ENCODE measurements at regions not wholly inside any gene's neighbourhood (a gene's known extent, or its start where the extent isn't known, plus 50 kb on each side); places are given as distances from the start of the nearest gene placed in this dataset.

DNA sequence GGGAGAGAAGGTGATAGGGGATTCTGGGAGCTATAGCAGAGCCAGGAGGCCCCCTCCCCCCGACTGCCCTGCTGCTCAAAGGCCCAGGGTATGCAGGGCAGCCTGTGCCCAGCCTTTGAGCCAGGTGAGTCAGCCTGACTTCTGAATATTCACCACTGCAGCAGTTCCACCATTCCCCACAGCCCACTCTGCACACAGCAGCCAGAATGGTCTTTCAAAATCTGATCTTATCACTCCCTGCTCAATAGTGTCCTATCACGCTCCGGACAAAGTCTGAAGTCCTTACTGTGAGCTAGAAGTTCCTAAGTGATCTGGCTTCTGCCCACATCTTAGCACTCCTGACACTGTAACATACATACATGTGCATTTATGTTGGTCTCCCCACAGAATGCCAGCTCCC is 111.7 kb downstream of the BUD13 start:
- TF ChIP-seq POLR2AphosphoS2 (conservative IDR thresholded peaks at IDR 0.05; ENCODE audit: low read length) (no peak), POLR2A (IDR thresholded peaks at IDR 0.05; ENCODE audit: low read length) (no peak), RCOR1 (IDR thresholded peaks at IDR 0.05; ENCODE audit: low read depth, low read length) (no peak), SMC3 (IDR thresholded peaks at IDR 0.05) (no peak), EP300 (IDR thresholded peaks at IDR 0.05) (no peak), CBX2 (IDR thresholded peaks at IDR 0.05; ENCODE audit: borderline replicate concordance, low read depth) (no peak), MAZ (IDR thresholded peaks at IDR 0.05; ENCODE audit: borderline replicate concordance, low read depth, low read length) (no peak)
- TF ChIP-seq, protein P1, sequence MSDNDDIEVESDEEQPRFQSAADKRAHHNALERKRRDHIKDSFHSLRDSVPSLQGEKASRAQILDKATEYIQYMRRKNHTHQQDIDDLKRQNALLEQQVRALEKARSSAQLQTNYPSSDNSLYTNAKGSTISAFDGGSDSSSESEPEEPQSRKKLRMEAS (IDR thresholded peaks at IDR 0.05) = no peak
- TF ChIP-seq, protein P2, sequence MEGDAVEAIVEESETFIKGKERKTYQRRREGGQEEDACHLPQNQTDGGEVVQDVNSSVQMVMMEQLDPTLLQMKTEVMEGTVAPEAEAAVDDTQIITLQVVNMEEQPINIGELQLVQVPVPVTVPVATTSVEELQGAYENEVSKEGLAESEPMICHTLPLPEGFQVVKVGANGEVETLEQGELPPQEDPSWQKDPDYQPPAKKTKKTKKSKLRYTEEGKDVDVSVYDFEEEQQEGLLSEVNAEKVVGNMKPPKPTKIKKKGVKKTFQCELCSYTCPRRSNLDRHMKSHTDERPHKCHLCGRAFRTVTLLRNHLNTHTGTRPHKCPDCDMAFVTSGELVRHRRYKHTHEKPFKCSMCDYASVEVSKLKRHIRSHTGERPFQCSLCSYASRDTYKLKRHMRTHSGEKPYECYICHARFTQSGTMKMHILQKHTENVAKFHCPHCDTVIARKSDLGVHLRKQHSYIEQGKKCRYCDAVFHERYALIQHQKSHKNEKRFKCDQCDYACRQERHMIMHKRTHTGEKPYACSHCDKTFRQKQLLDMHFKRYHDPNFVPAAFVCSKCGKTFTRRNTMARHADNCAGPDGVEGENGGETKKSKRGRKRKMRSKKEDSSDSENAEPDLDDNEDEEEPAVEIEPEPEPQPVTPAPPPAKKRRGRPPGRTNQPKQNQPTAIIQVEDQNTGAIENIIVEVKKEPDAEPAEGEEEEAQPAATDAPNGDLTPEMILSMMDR (IDR thresholded peaks at IDR 0.05) = no peak
- TF ChIP-seq, protein P3, sequence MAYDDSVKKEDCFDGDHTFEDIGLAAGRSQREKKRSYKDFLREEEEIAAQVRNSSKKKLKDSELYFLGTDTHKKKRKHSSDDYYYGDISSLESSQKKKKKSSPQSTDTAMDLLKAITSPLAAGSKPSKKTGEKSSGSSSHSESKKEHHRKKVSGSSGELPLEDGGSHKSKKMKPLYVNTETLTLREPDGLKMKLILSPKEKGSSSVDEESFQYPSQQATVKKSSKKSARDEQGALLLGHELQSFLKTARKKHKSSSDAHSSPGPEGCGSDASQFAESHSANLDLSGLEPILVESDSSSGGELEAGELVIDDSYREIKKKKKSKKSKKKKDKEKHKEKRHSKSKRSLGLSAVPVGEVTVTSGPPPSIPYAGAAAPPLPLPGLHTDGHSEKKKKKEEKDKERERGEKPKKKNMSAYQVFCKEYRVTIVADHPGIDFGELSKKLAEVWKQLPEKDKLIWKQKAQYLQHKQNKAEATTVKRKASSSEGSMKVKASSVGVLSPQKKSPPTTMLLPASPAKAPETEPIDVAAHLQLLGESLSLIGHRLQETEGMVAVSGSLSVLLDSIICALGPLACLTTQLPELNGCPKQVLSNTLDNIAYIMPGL (CRISPR knock-in tag; IDR thresholded peaks at IDR 0.05; ENCODE audit: borderline replicate concordance) = no peak
- TF ChIP-seq, protein P4, sequence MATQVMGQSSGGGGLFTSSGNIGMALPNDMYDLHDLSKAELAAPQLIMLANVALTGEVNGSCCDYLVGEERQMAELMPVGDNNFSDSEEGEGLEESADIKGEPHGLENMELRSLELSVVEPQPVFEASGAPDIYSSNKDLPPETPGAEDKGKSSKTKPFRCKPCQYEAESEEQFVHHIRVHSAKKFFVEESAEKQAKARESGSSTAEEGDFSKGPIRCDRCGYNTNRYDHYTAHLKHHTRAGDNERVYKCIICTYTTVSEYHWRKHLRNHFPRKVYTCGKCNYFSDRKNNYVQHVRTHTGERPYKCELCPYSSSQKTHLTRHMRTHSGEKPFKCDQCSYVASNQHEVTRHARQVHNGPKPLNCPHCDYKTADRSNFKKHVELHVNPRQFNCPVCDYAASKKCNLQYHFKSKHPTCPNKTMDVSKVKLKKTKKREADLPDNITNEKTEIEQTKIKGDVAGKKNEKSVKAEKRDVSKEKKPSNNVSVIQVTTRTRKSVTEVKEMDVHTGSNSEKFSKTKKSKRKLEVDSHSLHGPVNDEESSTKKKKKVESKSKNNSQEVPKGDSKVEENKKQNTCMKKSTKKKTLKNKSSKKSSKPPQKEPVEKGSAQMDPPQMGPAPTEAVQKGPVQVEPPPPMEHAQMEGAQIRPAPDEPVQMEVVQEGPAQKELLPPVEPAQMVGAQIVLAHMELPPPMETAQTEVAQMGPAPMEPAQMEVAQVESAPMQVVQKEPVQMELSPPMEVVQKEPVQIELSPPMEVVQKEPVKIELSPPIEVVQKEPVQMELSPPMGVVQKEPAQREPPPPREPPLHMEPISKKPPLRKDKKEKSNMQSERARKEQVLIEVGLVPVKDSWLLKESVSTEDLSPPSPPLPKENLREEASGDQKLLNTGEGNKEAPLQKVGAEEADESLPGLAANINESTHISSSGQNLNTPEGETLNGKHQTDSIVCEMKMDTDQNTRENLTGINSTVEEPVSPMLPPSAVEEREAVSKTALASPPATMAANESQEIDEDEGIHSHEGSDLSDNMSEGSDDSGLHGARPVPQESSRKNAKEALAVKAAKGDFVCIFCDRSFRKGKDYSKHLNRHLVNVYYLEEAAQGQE (IDR thresholded peaks at IDR 0.05) = no peak
